Loucy (cell line): ENCODE measurements at regions not wholly inside any gene's neighbourhood (a gene's known extent, or its start where the extent isn't known, plus 50 kb on each side); places are given as distances from the start of the nearest gene placed in this dataset.
"Not testable (repeated sequence)": the region's sequence is repeated elsewhere in the genome, so short reads cannot be mapped to it uniquely, and the experiment has no call there.

Source experiments
- H2AFZ ChIP-seq: fragments of 200-600 bp; sonication (generic); 2 replicates; pipeline ENCODE4 v1.6.0; 2016; ENCODE audit warnings: antibody characterized with exemption, mild to moderate bottlenecking, low read length, moderate library complexity
- H3F3A ChIP-seq: fragments of 200-600 bp; 2 replicates; pipeline ENCODE4 v1.6.0; 2016; ENCODE audit warnings: antibody characterized with exemption, low read depth, mild to moderate bottlenecking
- H3K27me3 ChIP-seq: fragments of 200-600 bp; sonication (generic); 2 replicates; pipeline ENCODE4 v1.6.1; 2014; ENCODE audit warnings: low read length, mild to moderate bottlenecking; ENCODE audit not compliant: insufficient read depth, poor library complexity, severe bottlenecking
- H3K36me3 ChIP-seq: fragments of 200-600 bp; sonication (generic); 2 replicates; pipeline ENCODE4 v1.6.1; 2016; ENCODE audit warnings: low read length; ENCODE audit not compliant: insufficient read depth
- H3K4me1 ChIP-seq: fragments of 200-600 bp; sonication (generic); 2 replicates; pipeline ENCODE4 v1.5.1; 2014; ENCODE audit warnings: low read length, mild to moderate bottlenecking; ENCODE audit not compliant: insufficient read depth, poor library complexity, severe bottlenecking
- H3K4me2 ChIP-seq: fragments of 200-600 bp; sonication (generic); 2 replicates; pipeline ENCODE4 v1.6.0; 2014; ENCODE audit warnings: antibody characterized with exemption, low read length, low read depth, mild to moderate bottlenecking; ENCODE audit not compliant: poor library complexity, severe bottlenecking
- H3K4me3 ChIP-seq: fragments of 200-600 bp; sonication (generic); 2 replicates; pipeline ENCODE4 v1.5.1; 2014; ENCODE audit warnings: low read length, mild to moderate bottlenecking, mixed read lengths; ENCODE audit not compliant: poor library complexity, severe bottlenecking
- H3K79me2 ChIP-seq: fragments of 200-600 bp; sonication (generic); 2 replicates; pipeline ENCODE4 v1.6.1; 2014; ENCODE audit warnings: low read length; ENCODE audit not compliant: insufficient read depth
- H3K9ac ChIP-seq: fragments of 200-600 bp; sonication (generic); 2 replicates; pipeline ENCODE4 v1.6.0; 2014; ENCODE audit warnings: mild to moderate bottlenecking, low read depth, low read length, moderate library complexity; ENCODE audit not compliant: poor library complexity, severe bottlenecking
- H3K9me2 ChIP-seq: fragments of 200-600 bp; sonication (generic); replicated peaks from 2 replicates; pipeline ENCODE4 v1.6.1; 2016; ENCODE audit warnings: low read depth, low read length, mixed read lengths
- H3K9me3 ChIP-seq: fragments of 200-600 bp; sonication (generic); 2 replicates; pipeline ENCODE4 v1.6.1; 2014; ENCODE audit warnings: mild to moderate bottlenecking, antibody characterized with exemption, low read length, low read depth; ENCODE audit not compliant: insufficient read depth
- H4K20me1 ChIP-seq: fragments of 200-600 bp; sonication (generic); 2 replicates; pipeline ENCODE4 v1.6.0; 2014; ENCODE audit warnings: antibody characterized with exemption, low read length, mild to moderate bottlenecking; ENCODE audit not compliant: insufficient read depth, poor library complexity, severe bottlenecking

DNA sequence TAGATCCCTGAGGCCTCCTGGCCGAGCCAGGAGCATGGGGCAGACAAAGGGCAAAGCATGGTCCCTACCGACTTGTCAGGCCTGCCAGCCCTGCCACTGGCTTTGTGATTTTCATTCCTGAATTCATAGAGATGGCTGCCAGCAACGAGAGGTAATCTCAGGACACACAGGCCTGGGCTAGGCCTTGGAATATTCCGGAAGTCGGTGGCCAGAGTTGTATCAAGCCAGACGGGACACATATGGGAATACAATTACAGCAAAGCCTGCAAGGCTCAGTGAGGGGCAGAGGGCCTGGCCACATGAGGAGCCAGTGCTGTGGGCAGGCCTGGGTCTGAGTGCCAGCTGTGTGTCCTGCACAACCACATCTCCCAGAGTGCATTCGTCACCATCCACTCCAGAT lies 72.4 kb upstream of the PLGLB2 start:
- H3K9ac ChIP-seq, H3K4me1 ChIP-seq, H3K4me2 ChIP-seq, H3K79me2 ChIP-seq, H3K9me2 ChIP-seq, H2AFZ ChIP-seq, H4K20me1 ChIP-seq, H3K4me3 ChIP-seq, H3K36me3 ChIP-seq, H3K27me3 ChIP-seq, H3F3A ChIP-seq, H3K9me3 ChIP-seq: not testable (repeated sequence)

DNA sequence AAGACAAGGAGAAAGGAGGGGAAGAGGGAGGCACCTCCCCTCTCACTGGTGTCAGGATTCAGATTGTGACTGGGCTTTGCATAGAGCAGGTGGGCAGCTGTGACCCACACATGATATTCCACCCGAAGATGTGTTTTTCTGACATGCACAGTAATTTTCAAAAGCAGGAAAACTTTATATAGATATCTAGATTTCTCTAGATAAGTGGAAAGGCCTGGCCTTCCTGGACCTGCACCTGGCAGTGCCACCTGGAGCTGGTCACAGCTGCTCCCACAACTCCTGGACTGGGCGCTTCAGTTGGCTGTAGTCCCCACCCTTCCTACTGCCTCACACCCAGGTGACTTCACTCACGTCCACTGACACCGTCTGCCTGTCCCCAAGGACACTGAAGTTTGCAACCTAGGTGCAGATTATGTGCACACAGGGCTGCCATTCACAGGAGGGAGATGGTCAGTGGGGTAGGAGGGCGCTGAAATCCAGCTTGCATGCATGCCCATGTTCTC lies 70.4 kb upstream of the PLGLB2 start:
- H4K20me1 ChIP-seq, H3F3A ChIP-seq, H2AFZ ChIP-seq, H3K79me2 ChIP-seq, H3K4me1 ChIP-seq, H3K9me2 ChIP-seq, H3K36me3 ChIP-seq, H3K9me3 ChIP-seq, H3K9ac ChIP-seq, H3K4me3 ChIP-seq, H3K27me3 ChIP-seq, H3K4me2 ChIP-seq: not testable (repeated sequence)

DNA sequence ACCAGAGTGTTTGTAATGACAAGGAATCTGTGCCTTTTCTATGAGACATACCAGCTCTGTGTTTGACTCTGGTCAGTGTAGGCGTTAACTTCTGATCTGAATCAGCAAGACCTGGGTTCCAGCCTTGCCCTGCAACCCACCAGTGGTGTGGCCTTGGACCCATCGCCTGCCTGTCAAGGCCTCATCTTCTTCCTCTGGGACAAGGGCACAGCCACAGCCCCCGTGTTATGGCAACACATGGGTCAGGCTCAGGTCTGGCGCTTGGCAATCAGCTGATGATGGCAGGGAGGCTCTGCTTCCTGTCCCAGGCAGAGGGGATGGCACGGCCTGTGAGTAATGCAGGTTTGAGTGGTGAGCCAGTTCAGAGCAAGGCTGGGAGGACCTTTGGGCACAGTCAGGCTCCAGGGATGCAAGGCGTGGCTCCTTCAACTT lies 69.1 kb upstream of the PLGLB2 start:
- H3K27me3 ChIP-seq, H3K9ac ChIP-seq, H3K36me3 ChIP-seq, H3F3A ChIP-seq, H2AFZ ChIP-seq, H4K20me1 ChIP-seq, H3K4me1 ChIP-seq, H3K4me2 ChIP-seq, H3K79me2 ChIP-seq, H3K4me3 ChIP-seq, H3K9me2 ChIP-seq, H3K9me3 ChIP-seq: not testable (repeated sequence)

DNA sequence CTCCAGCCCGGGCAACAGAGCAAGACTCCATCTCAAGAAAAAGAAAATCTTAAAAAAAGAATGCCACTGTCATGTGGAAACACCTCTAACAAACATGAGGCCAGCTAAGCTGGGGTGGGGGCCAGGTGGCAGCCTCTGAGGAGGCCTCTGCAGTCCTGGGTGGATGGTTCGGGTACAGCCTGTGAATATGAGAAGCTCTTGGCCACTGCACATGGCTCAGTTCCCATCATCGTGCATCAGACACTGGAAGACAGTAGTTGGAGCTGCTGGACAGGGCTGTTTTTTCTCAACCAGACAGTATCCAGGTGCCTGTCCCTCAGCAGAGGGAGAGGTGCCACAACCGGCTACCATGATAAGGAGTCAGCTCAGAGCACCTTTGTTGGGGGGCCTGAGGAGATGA lies 67.9 kb upstream of the PLGLB2 start:
- H3K4me2 ChIP-seq, H2AFZ ChIP-seq, H3K79me2 ChIP-seq, H3K36me3 ChIP-seq, H3K9ac ChIP-seq, H3F3A ChIP-seq, H4K20me1 ChIP-seq, H3K9me3 ChIP-seq, H3K4me3 ChIP-seq, H3K4me1 ChIP-seq, H3K27me3 ChIP-seq, H3K9me2 ChIP-seq: not testable (repeated sequence)

DNA sequence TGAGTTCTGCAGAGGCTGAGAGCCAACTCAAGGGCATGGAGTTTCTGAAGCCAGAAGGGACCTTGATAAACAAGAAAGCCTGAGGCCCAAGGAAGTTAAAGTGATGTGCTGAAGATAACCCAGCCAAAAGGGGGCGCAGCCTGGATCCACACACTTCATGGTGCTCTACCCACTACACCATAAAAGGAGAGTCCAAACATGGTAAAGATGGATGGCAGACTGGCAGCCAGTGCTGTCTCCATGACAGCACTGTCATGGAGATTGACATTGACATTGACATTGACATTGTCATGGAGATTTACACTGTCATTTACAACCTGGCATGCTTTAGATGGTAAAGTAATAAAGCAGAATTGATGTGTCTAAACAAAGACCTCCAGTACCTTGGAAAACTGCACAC lies 67.2 kb upstream of the PLGLB2 start:
- not testable (repeated sequence) for H3K4me3 ChIP-seq, H4K20me1 ChIP-seq, H3K9me3 ChIP-seq, H3K79me2 ChIP-seq, H3K27me3 ChIP-seq, H2AFZ ChIP-seq, H3K9me2 ChIP-seq, H3K9ac ChIP-seq, H3F3A ChIP-seq, H3K4me2 ChIP-seq, H3K4me1 ChIP-seq, H3K36me3 ChIP-seq

DNA sequence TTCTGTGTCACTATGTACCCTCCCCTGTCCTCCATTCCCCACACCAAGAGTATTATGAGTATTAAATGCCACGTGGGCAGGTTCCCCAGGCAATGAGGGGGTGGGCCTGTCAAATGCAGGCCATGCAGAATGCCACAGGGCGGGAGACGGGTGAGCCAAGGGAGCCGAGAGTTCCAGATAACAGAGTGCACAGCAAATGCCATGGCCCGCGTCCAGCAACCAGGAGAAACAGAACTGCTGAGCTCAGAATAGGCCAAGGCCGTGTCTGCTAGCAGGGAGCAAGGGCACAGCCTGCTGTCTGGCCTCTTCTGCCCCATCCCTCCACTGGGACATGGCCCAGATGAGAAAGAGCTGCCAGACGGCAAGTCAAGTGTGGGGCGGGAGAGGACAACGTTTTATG lies 64.4 kb upstream of the PLGLB2 start:
- not testable (repeated sequence) for H3K4me3 ChIP-seq, H3K36me3 ChIP-seq, H3K9ac ChIP-seq, H3K9me3 ChIP-seq, H2AFZ ChIP-seq, H3K79me2 ChIP-seq, H3F3A ChIP-seq, H4K20me1 ChIP-seq, H3K9me2 ChIP-seq, H3K4me2 ChIP-seq, H3K27me3 ChIP-seq, H3K4me1 ChIP-seq

- not testable (repeated sequence) for H2AFZ ChIP-seq, H4K20me1 ChIP-seq, H3F3A ChIP-seq, H3K9me3 ChIP-seq, H3K79me2 ChIP-seq, H3K4me1 ChIP-seq, H3K4me2 ChIP-seq, H3K9me2 ChIP-seq, H3K27me3 ChIP-seq, H3K36me3 ChIP-seq, H3K4me3 ChIP-seq, H3K9ac ChIP-seq
Observed at GRCh38 chr2:87683961-87684360, 63.9 kb upstream of the PLGLB2 start.

DNA sequence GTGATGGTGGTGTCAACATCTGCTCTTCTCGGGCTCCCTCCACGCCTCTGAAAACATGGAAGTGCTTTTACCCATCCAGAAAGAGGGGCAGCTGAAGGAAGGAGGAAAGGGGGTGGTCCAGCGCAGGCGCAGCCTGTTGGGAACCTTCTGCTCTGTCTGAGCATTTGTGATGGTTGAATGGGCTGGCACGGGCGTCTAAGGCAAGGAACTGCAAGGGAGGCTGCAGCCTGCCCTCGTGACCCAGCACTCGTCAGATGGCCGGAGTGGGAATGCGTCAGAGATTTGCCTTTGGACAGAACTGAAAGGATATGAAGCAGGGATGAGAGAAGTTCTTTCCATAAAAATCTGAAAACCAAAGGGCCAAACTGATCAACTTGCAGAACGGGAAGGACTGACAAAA lies 62.3 kb upstream of the PLGLB2 start:
- H3K4me3 ChIP-seq, H3K4me1 ChIP-seq: not testable (repeated sequence)

More for the DNA sequence above, 62.3 kb upstream of the PLGLB2 start:
- not testable (repeated sequence) for H3K36me3 ChIP-seq, H3K9me2 ChIP-seq, H2AFZ ChIP-seq, H3F3A ChIP-seq, H3K79me2 ChIP-seq, H3K9ac ChIP-seq, H4K20me1 ChIP-seq, H3K27me3 ChIP-seq, H3K4me2 ChIP-seq, H3K9me3 ChIP-seq
